ENCODE measurements at regions not wholly inside any gene's neighbourhood (a gene's known extent, or its start where the extent isn't known, plus 50 kb on each side); places are given as distances from the start of the nearest gene placed in this dataset.

GRCh38 chrX:9231491-9231890, 197.6 kb upstream of the FAM9B start:
- intact Hi-C loops (cut with micrococcal nuclease), result no loop called here
- Histone ChIP-seq H4K20me1 (ENCODE audit: control insufficient read depth, insufficient read depth, low read length, poor library complexity, severe bottlenecking) (no peaks in the 10 kb centered on the region), H3K4me2 (replicated peaks; ENCODE audit: low read depth, low read length, poor library complexity, severe bottlenecking) (no peak overlapping the region), H2AFZ (ENCODE audit: insufficient read depth, low read depth, low read length, poor library complexity, severe bottlenecking) (no peak overlapping the region), H3K27ac (ENCODE audit: low read length in 2 of 2) (no peak overlapping the region), H3K4me3 (ENCODE audit: control extremely low read depth in 1 of 5, extremely low read depth in 1 of 5, insufficient read depth in 1 of 5, low read depth in 2 of 5, low read length in 4 of 5) (no peak overlapping the region), H3K27me3 (replicated peaks in 1 of 4; ENCODE audit: control extremely low read depth in 1 of 4, control insufficient read depth in 3 of 4, insufficient read depth in 4 of 4, low read length in 3 of 4) (no peaks in the 10 kb centered on the region), H3K36me3 (replicated peaks in 1 of 2; ENCODE audit: control extremely low read depth in 1 of 2, control insufficient read depth in 1 of 2, extremely low read depth in 1 of 2, insufficient read depth in 2 of 2, low read length in 1 of 2) (no peaks in the 10 kb centered on the region), H3K9ac (ENCODE audit: low read length) (no peak overlapping the region), H3K4me1 (ENCODE audit: control insufficient read depth in 2 of 2, insufficient read depth in 2 of 2, low read length in 2 of 2) (no peaks in the 10 kb centered on the region), H3K9me3 (ENCODE audit: control extremely low read depth in 1 of 3, control insufficient read depth in 2 of 3, insufficient read depth in 1 of 3, low read length in 2 of 3) (no peaks in the 10 kb centered on the region), H3K79me2 (ENCODE audit: control insufficient read depth, insufficient read depth, low read length) (no peaks in the 10 kb centered on the region)
- TF ChIP-seq CTCF (IDR thresholded peaks at IDR 0.05), result no peak
- no peak for TF ChIP-seq EZH2 (IDR thresholded peaks at IDR 0.05; ENCODE audit: borderline replicate concordance, insufficient read depth, low read depth, low read length, poor library complexity, severe bottlenecking)
- ChIA-PET CTCF (no interaction called here), POLR2A (no interaction called here)
- Mint-ChIP-seq H3K27ac (no peak overlapping the region), H3K4me3 (no peak overlapping the region), H3K4me1 (no peaks in the 10 kb centered on the region), H3K9me3 (ENCODE audit: insufficient read depth) (no peaks in the 10 kb centered on the region), H3K27me3 (peaks cover 7% of the 10 kb centered on the region)
- 100% methylated on average over 2 of the region's 5 CpGs for WGBS (ENCODE audit: insufficient coverage)
- ATAC-seq (ENCODE audit: low read depth) (no peak), DNase-seq (no peak)

GRCh38 chrX:9233141-9233540, 199.2 kb upstream of the FAM9B start:
- TF ChIP-seq EZH2 (IDR thresholded peaks at IDR 0.05; ENCODE audit: borderline replicate concordance, insufficient read depth, low read depth, low read length, poor library complexity, severe bottlenecking), result no peak
- no peak for TF ChIP-seq CTCF (IDR thresholded peaks at IDR 0.05)
- no peak overlapping the region for H3K27ac ChIP-seq (ENCODE audit: low read length in 2 of 2)
- Mint-ChIP-seq H3K4me3 (no peak overlapping the region), H3K9me3 (ENCODE audit: insufficient read depth) (no peaks in the 10 kb centered on the region), H3K27ac (no peak overlapping the region), H3K4me1 (no peaks in the 10 kb centered on the region), H3K27me3 (peaks cover 7% of the 10 kb centered on the region)
- DNase-seq (no peak), ATAC-seq (ENCODE audit: low read depth) (no peak)
- no peak overlapping the region for H3K9ac ChIP-seq (ENCODE audit: low read length)
- POLR2A ChIA-PET, result no interaction called here
- no peaks in the 10 kb centered on the region for H3K9me3 ChIP-seq (ENCODE audit: control extremely low read depth in 1 of 3, control insufficient read depth in 2 of 3, insufficient read depth in 1 of 3, low read length in 2 of 3)
- no peak overlapping the region for H3K4me3 ChIP-seq (ENCODE audit: control extremely low read depth in 1 of 5, extremely low read depth in 1 of 5, insufficient read depth in 1 of 5, low read depth in 2 of 5, low read length in 4 of 5)
- H2AFZ ChIP-seq (ENCODE audit: insufficient read depth, low read depth, low read length, poor library complexity, severe bottlenecking), result no peak overlapping the region
- intact Hi-C loops (cut with micrococcal nuclease), result no loop called here
- WGBS (ENCODE audit: insufficient coverage), result 91% methylated on average over 5 of the region's 5 CpGs
- H3K79me2 ChIP-seq (ENCODE audit: control insufficient read depth, insufficient read depth, low read length), result no peaks in the 10 kb centered on the region
- no peaks in the 10 kb centered on the region for H3K36me3 ChIP-seq (replicated peaks in 1 of 2; ENCODE audit: control extremely low read depth in 1 of 2, control insufficient read depth in 1 of 2, extremely low read depth in 1 of 2, insufficient read depth in 2 of 2, low read length in 1 of 2)
- CTCF ChIA-PET, result no interaction called here
- H3K27me3 ChIP-seq (replicated peaks in 1 of 4; ENCODE audit: control extremely low read depth in 1 of 4, control insufficient read depth in 3 of 4, insufficient read depth in 4 of 4, low read length in 3 of 4), result no peaks in the 10 kb centered on the region
- no peak overlapping the region for H3K4me2 ChIP-seq (replicated peaks; ENCODE audit: low read depth, low read length, poor library complexity, severe bottlenecking)
- H4K20me1 ChIP-seq (ENCODE audit: control insufficient read depth, insufficient read depth, low read length, poor library complexity, severe bottlenecking), result no peaks in the 10 kb centered on the region
- H3K4me1 ChIP-seq (ENCODE audit: control insufficient read depth in 2 of 2, insufficient read depth in 2 of 2, low read length in 2 of 2), result no peaks in the 10 kb centered on the region

All from B cell (primary cell).